CD4-positive, alpha-beta memory T cell (primary cell): ENCODE measurements at regions not wholly inside any gene's neighbourhood (a gene's known extent, or its start where the extent isn't known, plus 50 kb on each side); places are given as distances from the start of the nearest gene placed in this dataset.

Experiments used
- CTCF ChIA-PET: fragments of 350-600 bp; sonication (Branson Sonifier 250); formaldehyde crosslinking; loops from one replicate; lab custom pipeline; 2021; ENCODE audit warnings: inconsistent platforms; ENCODE audit not compliant: partially characterized antibody; lab: Charles Lee
- POLR2A ChIA-PET: fragments of 350-600 bp; sonication (Branson Sonifier 250); formaldehyde crosslinking; loops from one replicate; lab custom pipeline; 2021; ENCODE audit not compliant: partially characterized antibody; lab: Charles Lee
- DNase-seq, 5 donors: peaks; one replicate each; pipeline versions ENCODE4 v3.0.0 to v3.0.0-alpha.2; 2020 to 2022; ENCODE audit warnings: mixed read lengths in 1 of 5
- H3K27ac ChIP-seq: one replicate; pipeline ENCODE4 v1.7.0; 2013; ENCODE audit warnings: low read depth, low read length
- H3K27me3 ChIP-seq: 2 replicates; pipeline ENCODE4 v1.7.0; 2013; ENCODE audit warnings: mild to moderate bottlenecking, low read length, moderate library complexity; ENCODE audit not compliant: insufficient read depth
- H3K36me3 ChIP-seq: 2 replicates; pipeline ENCODE4 v1.7.0; 2013; ENCODE audit warnings: mild to moderate bottlenecking, low read length, moderate library complexity; ENCODE audit not compliant: insufficient read depth
- H3K4me1 ChIP-seq: 2 replicates; pipeline ENCODE4 v1.7.0; 2013; ENCODE audit warnings: mild to moderate bottlenecking, low read length, moderate library complexity; ENCODE audit not compliant: insufficient read depth
- H3K4me3 ChIP-seq, 2 donors: one replicate each; pipeline ENCODE4 v1.7.0; 2013; ENCODE audit warnings: low read length in 2 of 2, mild to moderate bottlenecking in 1 of 2
- H3K9me3 ChIP-seq, 2 donors: one replicate each; pipeline ENCODE4 v1.7.0; 2013; ENCODE audit warnings: low read length in 2 of 2, control low read depth in 1 of 2; ENCODE audit not compliant: control insufficient read depth in 1 of 2
- H3K27ac Mint-ChIP-seq, 7 donors: one replicate each; pipeline ENCODE4 v1.8.0; 2020 to 2021; ENCODE audit warnings: mixed read lengths in 7 of 7, mild to moderate bottlenecking in 6 of 7, inconsistent platforms in 3 of 7, moderate library complexity in 3 of 7
- H3K27me3 Mint-ChIP-seq, 2 donors: one replicate each; pipeline ENCODE4 v1.8.0; 2020 to 2021; ENCODE audit warnings: mixed read lengths in 2 of 2
- H3K36me3 Mint-ChIP-seq, 2 donors: one replicate each; pipeline ENCODE4 v1.8.0; 2020 to 2021; ENCODE audit warnings: mixed read lengths in 2 of 2, inconsistent platforms in 1 of 2, mild to moderate bottlenecking in 1 of 2
- H3K4me1 Mint-ChIP-seq, 4 donors: one replicate each; pipeline ENCODE4 v1.8.0; 2020 to 2021; ENCODE audit warnings: mixed read lengths in 4 of 4, mild to moderate bottlenecking in 1 of 4
- H3K4me3 Mint-ChIP-seq, 8 donors: one replicate each; pipeline ENCODE4 v1.8.0; 2020 to 2021; ENCODE audit warnings: mixed read lengths in 8 of 8, mild to moderate bottlenecking in 7 of 8, moderate library complexity in 6 of 8, inconsistent platforms in 3 of 8
- H3K9me3 Mint-ChIP-seq, 8 donors: one replicate each; pipeline ENCODE4 v1.8.0; 2020 to 2021; ENCODE audit warnings: mixed read lengths in 8 of 8, mild to moderate bottlenecking in 5 of 8, inconsistent platforms in 3 of 8, moderate library complexity in 1 of 8
- intact Hi-C: fragments of 100-400 bp; cut with micrococcal nuclease; formaldehyde crosslinking; loops from one replicate; pipeline ENCODE4 v1.15.1; 2023

DNA sequence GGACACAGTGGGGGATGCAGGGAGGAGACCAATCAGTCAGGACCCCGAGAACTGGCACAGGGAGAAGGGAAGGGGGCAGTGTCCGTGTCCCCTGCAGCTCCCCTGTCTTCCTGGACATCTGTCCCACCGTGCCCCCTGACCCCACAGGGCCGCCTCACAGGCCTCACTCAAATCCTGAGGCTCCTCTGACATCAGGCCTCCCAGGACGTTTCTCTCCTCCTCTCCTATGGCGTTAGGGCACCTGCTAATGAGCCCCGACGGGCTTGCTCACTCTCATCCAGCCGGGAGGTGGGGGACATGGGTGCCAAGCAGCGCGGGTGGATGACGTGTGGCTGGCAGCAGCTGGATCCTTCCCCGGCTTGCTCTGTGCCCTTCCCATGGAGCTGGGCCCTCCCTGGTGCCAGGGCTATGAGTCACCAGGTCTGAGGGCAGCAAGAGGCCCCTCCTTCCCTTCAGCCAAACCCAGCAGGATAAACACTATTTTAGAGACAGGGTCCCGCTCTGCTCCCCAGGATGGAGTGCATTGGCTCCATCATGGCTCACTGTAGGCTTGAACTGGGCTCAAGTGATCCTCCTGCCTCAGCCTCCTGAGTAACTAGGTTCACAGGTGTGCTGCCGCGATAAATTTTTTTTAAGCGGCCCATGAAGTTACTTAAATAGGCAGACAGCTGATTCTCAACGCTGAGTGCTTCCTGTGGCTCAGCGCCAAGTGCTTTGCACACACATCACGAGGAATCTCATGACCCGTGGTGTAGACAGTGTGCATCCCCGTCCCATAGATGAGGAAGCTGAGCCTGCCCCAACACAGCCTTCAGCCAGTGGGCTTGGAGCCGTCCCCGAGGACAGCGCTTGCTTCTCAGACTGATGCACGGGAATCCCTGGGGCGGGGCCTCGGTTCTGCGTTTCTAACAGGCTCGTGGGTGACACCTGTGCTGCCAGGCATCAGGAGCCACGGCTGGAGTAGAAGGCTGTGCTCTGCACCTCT, 64.5 kb upstream of the HDAC4 start:
- no peak overlapping the region for H3K4me3 Mint-ChIP-seq
- H3K4me1 Mint-ChIP-seq: no peaks in the 10 kb centered on the region
- no peak overlapping the region for H3K27ac Mint-ChIP-seq
- ChIA-PET POLR2A (no interaction called here), CTCF (no interaction called here)
- no peak overlapping the region for H3K27ac ChIP-seq
- no peaks in the 10 kb centered on the region for H3K27me3 ChIP-seq
- intact Hi-C loops: no loop called here
- no peaks in the 10 kb centered on the region for H3K36me3 Mint-ChIP-seq
- H3K9me3 Mint-ChIP-seq: no peaks in the 10 kb centered on the region
- no peak overlapping the region for H3K4me3 ChIP-seq
- H3K4me1 ChIP-seq: no peaks in the 10 kb centered on the region
- no peak for DNase-seq
- H3K27me3 Mint-ChIP-seq: no peaks in the 10 kb centered on the region
- no peaks in the 10 kb centered on the region for H3K9me3 ChIP-seq
- no peaks in the 10 kb centered on the region for H3K36me3 ChIP-seq

DNA sequence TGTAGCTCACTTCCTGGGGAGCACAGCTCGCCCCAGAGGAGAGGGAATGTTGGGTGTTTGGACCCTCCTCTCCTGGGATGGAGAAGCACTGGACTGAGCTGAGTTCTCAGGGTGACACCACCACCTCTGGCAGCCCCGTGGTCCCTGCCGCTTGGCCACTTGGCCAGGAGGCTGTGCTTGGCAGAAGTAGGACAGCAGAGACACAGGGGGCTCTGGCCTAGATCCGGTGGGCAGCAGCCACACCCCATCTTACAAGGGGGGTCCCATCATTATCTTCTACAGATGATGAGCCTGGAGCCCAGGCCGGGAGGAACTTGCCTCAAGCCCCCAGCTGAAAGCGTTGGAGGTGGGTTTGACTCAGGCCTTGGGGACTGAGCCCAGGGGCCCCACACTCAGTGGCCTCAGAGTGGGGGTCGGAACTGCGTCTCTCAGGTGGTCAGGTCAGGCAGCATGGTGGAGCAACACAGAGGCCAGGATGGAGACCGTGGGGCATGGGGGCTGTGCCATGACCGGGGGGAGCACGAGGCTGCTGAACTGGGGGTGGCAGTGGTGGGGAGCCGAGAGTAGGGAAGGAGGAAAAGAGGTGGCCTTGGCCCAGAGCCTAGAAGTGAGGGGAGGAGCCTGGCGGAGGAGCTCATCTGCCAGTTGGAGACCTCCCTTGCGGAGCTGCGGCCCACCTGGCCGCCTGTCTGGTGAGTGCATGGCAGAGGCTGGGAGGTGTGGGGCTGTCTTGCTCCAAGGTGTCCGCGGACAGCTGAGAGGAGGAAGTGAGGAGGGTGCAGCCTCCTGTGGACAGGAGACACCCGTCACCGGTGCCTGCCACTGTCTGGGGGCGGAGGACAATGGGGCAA, 63.6 kb upstream of the HDAC4 start:
- Mint-ChIP-seq H3K4me3 (no peak overlapping the region), H3K27me3 (peaks cover 1 to 2% of the 10 kb centered on the region in 2 donors), H3K9me3 (peaks cover 0 to 3% (median 0%) of the 10 kb centered on the region in 8 donors), H3K36me3 (no peaks in the 10 kb centered on the region), H3K4me1 (no peaks in the 10 kb centered on the region), H3K27ac (no peak overlapping the region)
- Histone ChIP-seq H3K4me3 (no peak overlapping the region), H3K36me3 (no peaks in the 10 kb centered on the region), H3K27me3 (no peaks in the 10 kb centered on the region), H3K4me1 (no peaks in the 10 kb centered on the region), H3K9me3 (no peaks in the 10 kb centered on the region), H3K27ac (no peak overlapping the region)
- ChIA-PET POLR2A (no interaction called here), CTCF (no interaction called here)
- intact Hi-C loops: no loop called here
- no peak for DNase-seq

DNA sequence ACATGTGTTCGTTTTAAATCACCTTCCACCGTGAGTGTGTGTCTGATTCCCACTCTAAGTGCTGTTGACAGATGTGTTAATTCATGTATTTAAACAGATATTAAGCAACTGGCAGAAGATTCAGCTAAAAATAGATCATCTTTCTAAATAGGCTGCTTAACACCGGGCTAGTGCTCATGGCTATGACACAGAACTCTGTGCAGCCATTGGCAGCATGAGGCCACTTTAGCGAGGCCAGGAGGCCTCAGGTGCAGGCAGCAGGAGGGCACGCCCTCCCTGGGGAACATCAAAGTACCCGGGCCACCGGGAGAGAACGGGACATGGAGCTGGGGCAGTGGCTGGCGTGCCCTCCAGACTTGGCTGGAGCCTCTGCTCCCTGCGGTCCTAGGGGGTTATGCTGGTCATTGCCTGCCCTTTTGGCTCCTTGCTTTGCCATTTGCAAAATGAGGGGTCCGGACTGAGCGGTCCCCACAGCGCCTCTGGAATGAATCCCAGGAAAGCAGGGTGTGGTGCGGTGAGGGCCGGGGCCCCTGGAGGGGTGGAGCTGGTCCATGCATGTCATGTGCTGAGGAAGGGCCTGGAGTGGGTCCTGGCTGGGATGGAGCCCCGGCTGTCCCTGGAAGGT, 62.8 kb upstream of the HDAC4 start:
- Mint-ChIP-seq H3K27me3 (peaks cover 1 to 2% of the 10 kb centered on the region in 2 donors), H3K4me1 (no peaks in the 10 kb centered on the region), H3K9me3 (peaks cover 0 to 3% (median 0%) of the 10 kb centered on the region in 8 donors), H3K4me3 (no peak overlapping the region), H3K27ac (no peak overlapping the region), H3K36me3 (no peaks in the 10 kb centered on the region)
- DNase-seq: no peak
- ChIA-PET POLR2A (no interaction called here), CTCF (no interaction called here)
- H3K9me3 ChIP-seq: no peaks in the 10 kb centered on the region
- intact Hi-C loops: no loop called here
- H3K27ac ChIP-seq: no peak overlapping the region
- H3K4me3 ChIP-seq: no peak overlapping the region
- H3K4me1 ChIP-seq: no peaks in the 10 kb centered on the region
- H3K27me3 ChIP-seq: no peaks in the 10 kb centered on the region
- H3K36me3 ChIP-seq: no peaks in the 10 kb centered on the region

DNA sequence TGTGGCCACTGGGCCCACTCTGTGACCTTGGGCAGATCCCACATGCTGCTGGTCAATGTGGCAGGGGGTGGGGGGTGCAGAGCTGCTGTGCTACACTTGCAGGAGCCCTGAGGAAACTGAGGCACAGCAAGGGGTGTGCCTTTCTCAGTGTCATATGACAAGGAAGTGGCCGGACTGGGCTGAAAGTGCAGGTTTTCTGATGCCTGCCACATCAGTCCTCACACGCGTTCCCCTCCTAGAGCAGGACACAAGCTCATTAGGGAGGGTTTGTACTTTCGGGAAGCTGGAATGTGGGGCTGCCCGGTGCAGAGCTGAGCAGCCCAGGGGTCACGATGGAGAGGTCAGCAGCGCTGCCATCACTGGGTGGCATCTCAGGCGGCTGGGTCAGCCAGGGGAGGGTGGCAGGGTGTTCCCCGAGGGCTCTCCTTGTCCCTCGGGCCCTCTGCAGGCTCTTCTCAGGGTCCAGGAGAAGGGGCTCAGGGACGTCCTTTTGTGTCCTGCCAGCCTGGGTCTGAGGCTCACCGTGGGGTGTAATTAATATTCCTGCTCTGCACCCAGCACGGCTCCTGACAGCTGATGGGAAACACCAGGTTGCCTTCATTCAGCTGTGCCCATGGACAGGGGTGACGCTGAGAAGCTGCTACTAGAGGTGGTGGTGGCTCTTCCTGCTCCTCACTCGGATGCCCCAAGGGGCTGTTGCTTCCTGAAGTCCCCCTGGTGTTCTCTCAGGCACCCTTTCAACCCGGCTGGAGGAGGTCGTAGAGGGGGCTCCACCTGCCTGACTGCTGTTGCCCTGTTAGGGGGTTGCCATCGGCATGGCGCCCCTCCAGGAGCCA, 62.1 kb upstream of the HDAC4 start:
- Histone ChIP-seq H3K4me3 (no peak overlapping the region), H3K27ac (no peak overlapping the region), H3K27me3 (no peaks in the 10 kb centered on the region), H3K36me3 (no peaks in the 10 kb centered on the region), H3K9me3 (no peaks in the 10 kb centered on the region), H3K4me1 (no peaks in the 10 kb centered on the region)
- intact Hi-C loops: no loop called here
- no peak for DNase-seq
- H3K9me3 Mint-ChIP-seq: peaks cover 0 to 3% (median 0%) of the 10 kb centered on the region in 8 donors
- no peak overlapping the region for H3K4me3 Mint-ChIP-seq
- ChIA-PET POLR2A (no interaction called here), CTCF (no interaction called here)
- H3K4me1 Mint-ChIP-seq: no peaks in the 10 kb centered on the region
- H3K27ac Mint-ChIP-seq: no peak overlapping the region
- H3K36me3 Mint-ChIP-seq: peaks cover 0 to 3% of the 10 kb centered on the region in 2 donors
- peaks cover 4 to 6% of the 10 kb centered on the region in 2 donors for H3K27me3 Mint-ChIP-seq

DNA sequence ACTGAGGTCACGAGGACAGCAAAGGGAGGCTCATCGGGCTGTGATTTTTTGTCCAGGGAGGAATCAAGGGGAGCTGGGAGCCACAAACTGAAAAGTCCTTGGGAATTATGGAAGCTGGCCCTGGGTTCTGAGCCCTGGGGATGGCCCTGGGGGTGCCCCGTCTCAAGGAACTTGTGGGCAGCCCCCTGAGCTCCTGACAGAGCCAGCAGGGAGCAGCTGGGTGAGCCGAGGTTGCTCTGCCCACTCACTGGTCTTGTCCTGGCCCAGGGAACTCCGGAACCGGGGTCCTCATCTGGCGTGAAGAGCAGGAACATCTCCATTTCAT, 61.3 kb upstream of the HDAC4 start:
- ChIA-PET POLR2A (no interaction called here), CTCF (no interaction called here)
- H3K36me3 ChIP-seq: no peaks in the 10 kb centered on the region
- intact Hi-C loops: no loop called here
- H3K4me3 ChIP-seq: no peak overlapping the region
- no peak overlapping the region for H3K27ac Mint-ChIP-seq
- no peaks in the 10 kb centered on the region for H3K4me1 ChIP-seq
- H3K9me3 ChIP-seq: no peaks in the 10 kb centered on the region
- H3K27ac ChIP-seq: no peak overlapping the region
- DNase-seq: no peak
- no peak overlapping the region for H3K4me3 Mint-ChIP-seq
- no peaks in the 10 kb centered on the region for H3K27me3 ChIP-seq
- peaks cover 0 to 3% of the 10 kb centered on the region in 2 donors for H3K36me3 Mint-ChIP-seq
- peaks cover 4 to 6% of the 10 kb centered on the region in 2 donors for H3K27me3 Mint-ChIP-seq
- no peaks in the 10 kb centered on the region for H3K4me1 Mint-ChIP-seq
- peaks cover 0 to 3% (median 0%) of the 10 kb centered on the region in 8 donors for H3K9me3 Mint-ChIP-seq

DNA sequence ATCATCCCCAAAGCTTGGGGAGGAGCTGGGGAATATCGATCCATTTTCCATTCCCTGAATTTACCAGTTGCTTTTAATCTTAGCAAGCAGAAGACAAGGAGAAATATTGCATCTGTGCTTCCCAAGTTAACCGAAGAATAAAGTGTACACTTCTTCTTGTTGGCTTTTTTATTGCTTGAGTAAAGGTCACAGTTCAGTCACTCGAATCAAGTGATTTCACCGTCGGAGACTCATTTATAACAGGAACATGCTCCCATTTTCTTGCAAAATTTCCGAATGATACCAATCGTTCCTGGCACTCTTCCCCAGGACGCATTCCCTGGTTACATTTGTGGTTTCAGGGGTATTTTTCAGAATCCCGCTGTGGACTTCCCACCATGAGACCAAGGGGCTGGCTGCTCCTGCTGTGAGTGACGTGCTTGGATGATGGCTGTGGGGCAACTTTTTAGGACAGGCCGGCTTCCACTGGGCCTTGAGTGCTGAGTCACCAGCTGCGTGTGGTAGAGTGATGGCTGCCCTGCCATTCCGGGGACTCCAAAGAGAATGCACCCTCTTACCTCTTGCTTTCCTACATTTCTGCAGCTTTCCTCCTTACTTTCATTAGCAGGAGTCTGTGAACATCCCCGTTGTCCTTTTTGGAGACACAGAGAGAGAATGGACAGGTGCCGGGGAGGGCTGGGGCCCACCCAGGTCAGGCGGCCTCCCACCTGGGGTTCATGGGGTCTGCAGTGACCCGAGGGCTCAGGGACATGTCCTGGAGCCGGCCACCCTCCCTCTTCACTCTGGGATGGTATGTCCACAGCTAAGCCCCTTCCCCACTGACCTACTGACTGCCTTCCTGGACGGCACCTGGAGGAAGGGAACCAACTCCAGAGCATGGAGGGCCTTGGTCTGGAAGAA, 60.7 kb upstream of the HDAC4 start:
- no peak for DNase-seq
- peaks cover 0 to 6% (median 0%) of the 10 kb centered on the region in 8 donors for H3K9me3 Mint-ChIP-seq
- H3K4me3 Mint-ChIP-seq: no peak overlapping the region
- no peaks in the 10 kb centered on the region for H3K4me1 Mint-ChIP-seq
- Histone ChIP-seq H3K4me3 (no peak overlapping the region), H3K27ac (no peak overlapping the region), H3K4me1 (no peaks in the 10 kb centered on the region), H3K27me3 (no peaks in the 10 kb centered on the region), H3K9me3 (no peaks in the 10 kb centered on the region), H3K36me3 (no peaks in the 10 kb centered on the region)
- POLR2A ChIA-PET: no interaction called here
- H3K27me3 Mint-ChIP-seq: peaks cover 6 to 8% of the 10 kb centered on the region in 2 donors
- peaks cover 0 to 3% of the 10 kb centered on the region in 2 donors for H3K36me3 Mint-ChIP-seq
- H3K27ac Mint-ChIP-seq: no peak overlapping the region
- intact Hi-C loops: no loop called here
- CTCF ChIA-PET: no interaction called here
